ENCODE measurements at regions not wholly inside any gene's neighbourhood (a gene's known extent, or its start where the extent isn't known, plus 50 kb on each side); places are given as distances from the start of the nearest gene placed in this dataset.

- no peak for DNase-seq
These were observed 417.0 kb upstream of the RGS6 start for GRCh38 chr14:71514941-71515919.

- DNase-seq, result no peak
These were observed 410.7 kb upstream of the RGS6 start for GRCh38 chr14:71521238-71522135.

DNA sequence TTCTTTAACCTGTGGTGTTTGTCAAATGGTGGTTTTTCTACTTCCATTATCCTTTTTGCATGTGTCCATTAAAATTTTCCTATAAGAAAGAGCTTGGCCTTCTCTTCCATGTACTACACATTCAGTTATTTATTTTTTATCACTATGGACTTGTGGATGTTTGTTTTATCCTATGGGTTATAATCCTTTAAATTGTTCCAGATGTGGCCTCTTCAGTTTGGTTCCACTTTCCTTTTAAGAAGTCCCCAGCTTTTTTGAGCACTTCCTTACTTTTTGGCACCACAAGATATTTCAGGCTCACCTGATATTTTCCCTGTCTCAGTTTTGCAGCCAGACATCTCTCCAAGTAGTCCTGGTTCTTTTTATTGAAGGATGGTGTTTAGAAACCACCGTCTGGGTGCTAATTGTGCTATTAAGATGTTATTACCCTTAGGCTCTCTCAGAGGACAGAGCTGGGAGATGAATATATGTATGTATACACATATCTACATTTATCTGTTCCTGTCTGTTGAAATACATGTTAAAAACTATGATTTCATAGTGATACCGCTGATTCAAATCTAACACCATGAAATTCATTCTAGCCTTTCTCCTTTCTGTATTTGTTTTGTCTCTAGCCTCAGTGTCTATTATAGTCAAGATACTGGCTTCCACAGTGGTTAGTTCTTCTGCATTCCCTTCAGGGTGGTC lies 408.5 kb upstream of the RGS6 start:
- no peak for DNase-seq

DNA sequence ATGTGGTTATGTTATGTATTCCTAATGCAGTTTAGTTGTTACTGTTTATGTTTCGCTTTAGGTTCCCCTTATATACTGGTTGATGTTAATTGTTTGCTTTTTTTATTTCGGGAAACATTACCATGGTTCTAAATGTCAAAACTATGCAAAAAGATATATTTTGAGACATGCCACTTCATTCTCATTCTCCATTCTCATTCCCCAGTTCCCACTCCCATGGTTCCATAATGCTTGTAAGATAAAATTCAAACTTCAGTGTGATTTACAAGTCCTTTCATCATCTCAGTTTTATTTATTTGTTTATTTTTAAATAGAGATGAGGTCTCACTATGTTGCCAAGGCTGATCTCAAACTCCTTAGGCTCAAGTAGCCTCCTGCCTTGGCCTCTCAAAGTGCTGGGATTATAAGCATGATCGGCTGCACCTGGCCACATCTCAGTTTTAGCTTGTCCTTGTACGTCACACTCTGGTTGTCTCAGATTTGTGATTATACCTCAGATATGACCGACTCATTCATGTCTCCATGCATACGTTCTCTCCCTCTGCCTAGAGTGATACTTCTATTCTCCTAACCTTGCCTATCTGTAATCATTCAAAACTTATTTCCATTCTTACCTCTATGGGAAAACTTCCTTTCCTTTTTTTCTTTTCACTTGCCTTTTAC lies 407.8 kb upstream of the RGS6 start:
- DNase-seq, result peak; percentile 41

GRCh38 chr14:71525663-71526221 lies 406.5 kb upstream of the RGS6 start:
- DNase-seq, result peak; percentile 79

DNA sequence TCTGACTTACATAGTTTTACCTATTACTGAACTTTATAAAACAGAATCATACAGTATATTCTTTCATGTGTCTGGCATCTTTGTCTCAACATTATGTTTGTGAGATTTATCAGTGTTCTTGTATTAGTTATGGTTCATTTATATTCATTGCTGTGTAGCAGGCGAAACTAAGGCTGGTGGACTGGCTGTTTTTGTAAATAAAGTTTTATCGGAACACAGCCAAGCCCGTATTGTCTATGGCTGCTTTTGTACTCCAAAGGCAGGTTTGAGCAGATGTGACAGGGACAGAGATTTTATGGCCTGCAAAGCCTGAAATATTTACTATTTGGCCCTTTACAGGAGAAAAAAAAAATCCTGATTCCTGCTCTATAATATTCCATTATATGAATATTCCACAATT lies 405.8 kb upstream of the RGS6 start:
- DNase-seq, result peak; percentile 1

- DNase-seq, result no peak
These were observed 404.4 kb upstream of the RGS6 start for GRCh38 chr14:71527838-71528237.

- peak; percentile 42 for DNase-seq
These were observed 402.4 kb upstream of the RGS6 start for GRCh38 chr14:71529848-71530247.

DNA sequence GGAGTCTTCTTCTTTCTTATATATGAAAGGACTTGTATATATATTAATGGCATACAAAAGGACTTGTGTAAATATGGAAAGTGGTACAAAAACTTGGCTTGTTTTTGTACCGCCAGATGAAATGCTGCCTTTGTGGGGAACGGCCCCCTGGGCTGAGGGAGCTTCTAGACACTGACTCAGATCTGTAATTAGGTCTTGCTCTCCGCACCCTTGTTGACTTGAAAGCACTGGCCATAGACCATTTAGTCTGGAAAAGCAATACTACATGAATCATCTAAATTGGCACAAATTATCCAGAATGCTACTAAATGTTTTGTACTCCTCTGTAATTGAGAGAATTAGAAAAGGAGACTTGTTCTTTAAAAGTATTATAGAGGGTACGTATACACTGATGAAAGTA lies 399.9 kb upstream of the RGS6 start:
- DNase-seq, result no peak

DNA sequence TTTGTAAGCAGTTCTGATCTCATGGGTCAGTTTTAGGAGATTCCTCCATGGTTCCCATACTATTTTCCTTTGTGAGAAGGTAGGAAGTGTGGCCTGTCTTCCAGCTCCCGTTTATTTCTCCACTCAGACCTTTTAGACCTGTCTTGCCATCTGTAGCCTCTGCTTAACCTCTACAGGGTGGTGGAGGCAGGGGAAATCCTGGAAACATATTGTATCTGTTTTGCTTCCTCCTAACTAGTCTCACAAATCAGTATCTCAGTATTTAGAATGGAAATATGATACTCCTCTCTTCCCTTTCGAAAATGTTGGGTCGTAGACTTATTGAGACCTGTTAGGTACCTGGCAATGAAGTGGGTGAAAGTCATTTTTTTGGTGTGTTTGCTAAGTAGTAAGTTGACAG lies 399.4 kb upstream of the RGS6 start:
- peak; percentile 6 for DNase-seq

GRCh38 chr14:71533390-71533789 lies 398.8 kb upstream of the RGS6 start:
- DNase-seq, result no peak

GRCh38 chr14:71533800-71534199 lies 398.4 kb upstream of the RGS6 start:
- no peak for DNase-seq

DNA sequence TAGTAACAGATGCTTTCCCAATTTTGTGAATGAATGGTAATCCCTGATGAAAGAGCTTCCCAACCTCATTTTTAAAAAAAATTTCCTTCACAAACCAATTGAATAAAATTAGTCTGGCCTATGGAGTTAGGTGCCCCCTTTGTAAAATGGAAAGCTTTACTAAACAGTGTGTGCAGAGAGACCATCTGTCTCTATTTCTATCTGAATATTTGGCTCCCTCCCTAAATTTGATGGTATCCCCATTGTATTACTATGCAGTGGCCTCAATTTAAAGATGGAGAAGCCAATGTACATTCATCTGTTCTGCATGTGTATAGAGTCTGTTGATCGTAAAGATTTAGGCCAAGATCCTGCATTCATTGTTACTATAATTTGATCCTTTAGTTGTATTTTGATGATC lies 397.7 kb upstream of the RGS6 start:
- no peak for DNase-seq

- DNase-seq, result no peak
These were observed 396.1 kb upstream of the RGS6 start for GRCh38 chr14:71536015-71536740.

DNA sequence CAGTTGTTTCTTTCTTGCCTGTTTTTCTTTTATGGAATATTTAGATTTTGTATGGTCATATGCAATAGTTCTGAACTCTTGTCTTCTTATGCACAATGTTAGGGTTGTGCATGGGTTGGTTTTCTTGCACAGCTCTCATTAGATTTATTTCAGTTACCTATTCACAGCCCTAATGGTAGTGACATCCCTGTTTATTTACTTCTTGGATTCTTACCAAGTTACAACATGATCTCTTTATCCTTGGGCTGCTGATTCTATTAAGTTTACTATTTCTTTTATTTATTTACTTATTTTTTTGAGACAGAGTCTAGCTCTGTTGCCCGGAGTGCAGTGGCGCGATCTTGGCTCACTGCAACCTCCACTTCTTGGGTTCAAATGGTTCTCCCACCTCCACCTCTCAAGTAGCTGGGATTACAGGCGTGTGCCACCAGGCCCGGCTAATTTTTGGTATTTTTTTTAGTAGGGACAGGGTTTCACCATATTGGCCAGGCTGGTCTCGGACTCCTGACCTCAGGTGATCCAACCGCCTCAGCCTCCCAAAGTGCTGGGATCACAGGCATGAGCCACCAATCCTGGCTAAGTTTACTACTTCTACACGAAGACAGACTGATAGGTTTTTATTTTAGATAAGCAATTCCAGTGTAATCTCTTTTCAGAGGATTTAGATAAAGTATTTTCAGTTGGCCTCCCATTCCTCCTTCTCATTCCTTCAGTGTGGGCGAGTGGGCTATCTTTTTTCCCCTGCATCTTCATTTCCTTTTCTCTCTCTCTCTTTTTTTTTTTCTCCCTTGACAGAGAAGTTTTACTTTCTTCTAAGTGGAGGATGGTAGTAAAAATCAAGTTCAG lies 395.1 kb upstream of the RGS6 start:
- DNase-seq, result peak; percentile 31

DNA sequence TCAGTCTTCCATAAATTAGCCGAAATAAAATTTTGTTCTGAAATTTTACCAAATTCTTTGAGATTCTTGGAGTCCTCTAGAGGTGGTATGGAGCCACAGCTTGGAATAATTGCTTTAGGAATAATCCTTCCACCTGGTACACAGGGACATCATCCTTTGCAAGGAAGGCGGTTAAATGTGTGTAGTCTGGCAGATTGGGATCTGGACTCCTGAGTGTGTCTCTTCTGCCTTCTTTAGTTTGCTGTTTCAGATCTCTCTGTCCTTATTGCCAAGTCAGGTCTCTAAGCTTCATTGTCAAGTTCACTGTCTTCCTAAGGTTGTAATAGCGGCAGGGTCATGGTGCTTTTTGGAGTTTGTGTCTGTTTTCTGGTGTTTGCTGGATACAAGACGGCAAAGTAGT lies 393.9 kb upstream of the RGS6 start:
- DNase-seq, result peak; percentile 78

DNA sequence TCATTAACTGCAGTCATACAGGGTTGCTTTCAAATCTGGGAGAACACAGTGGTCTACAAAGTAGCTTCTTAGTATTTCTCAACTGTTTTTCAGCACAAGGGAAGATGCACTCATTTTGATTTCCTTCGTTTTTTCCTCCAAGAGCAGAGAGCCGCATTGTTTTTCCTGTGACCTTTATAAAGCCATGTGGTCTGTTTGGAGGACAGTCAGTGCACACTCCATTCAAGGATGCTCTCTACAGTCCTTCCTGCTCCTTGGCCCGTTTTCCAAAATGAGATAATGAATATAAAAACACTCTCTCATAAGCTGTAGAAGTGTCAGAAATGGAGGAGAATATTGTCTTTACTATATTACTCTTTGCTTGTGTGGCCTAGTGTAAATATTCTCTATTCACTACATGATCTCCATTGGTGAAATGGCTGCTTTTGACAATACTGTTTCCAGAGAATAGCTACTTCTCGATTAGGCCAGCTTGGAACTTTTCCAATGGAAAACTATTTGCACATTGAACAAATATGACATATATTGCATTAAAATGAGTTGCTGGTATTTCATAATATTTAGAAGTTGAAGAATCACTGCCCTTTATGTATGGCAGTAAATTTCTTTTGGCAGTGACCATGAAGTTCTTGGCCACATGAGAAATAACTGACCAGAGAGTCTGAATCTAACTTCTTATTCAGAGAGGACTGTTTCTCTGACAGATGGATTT lies 393.1 kb upstream of the RGS6 start:
- peak; percentile 8 for DNase-seq

- peak; percentile 29 for DNase-seq
These were observed 392.5 kb upstream of the RGS6 start for GRCh38 chr14:71539650-71540285.

DNA sequence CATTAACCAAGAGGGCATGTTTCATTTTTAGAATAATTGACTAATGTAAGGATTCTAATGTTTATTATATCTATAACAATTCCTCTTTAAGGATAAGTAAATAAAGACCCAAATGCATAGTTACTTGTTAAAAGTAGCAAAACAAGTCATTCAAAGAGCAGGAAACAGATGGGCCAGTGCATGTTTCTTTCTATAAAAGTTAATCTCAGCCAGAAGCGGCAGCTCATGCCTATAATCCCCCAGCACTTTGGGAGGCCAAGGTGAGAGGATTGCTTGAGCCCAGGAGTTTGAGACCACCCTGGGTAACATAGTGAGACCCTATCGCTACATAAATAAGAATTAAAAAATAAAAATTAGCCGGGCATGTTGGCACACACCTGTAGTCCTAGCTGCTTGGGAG lies 391.0 kb upstream of the RGS6 start:
- peak; percentile 72 for DNase-seq

Measured in NCI-H82 (cell line).